MG63 (cell line): ENCODE measurements at regions not wholly inside any gene's neighbourhood (a gene's known extent, or its start where the extent isn't known, plus 50 kb on each side); places are given as distances from the start of the nearest gene placed in this dataset.

Experiments
- DNase-seq: peaks from one replicate; pipeline ENCODE4 v3.0.0-alpha.2; 2020
- H3K27me3 ChIP-seq: fragments of 250-450 bp; sonication (Bioruptor Pico); 2 replicates; pipeline ENCODE4 v1.5.1; 2020; ENCODE audit warnings: mild to moderate bottlenecking, moderate library complexity
- H3K36me3 ChIP-seq: fragments of 250-450 bp; sonication (Bioruptor Pico); 2 replicates; pipeline ENCODE4 v1.5.1; 2020; ENCODE audit warnings: mild to moderate bottlenecking, moderate library complexity
- H3K4me3 ChIP-seq: fragments of 250-450 bp; sonication (Bioruptor Pico); 2 replicates; pipeline ENCODE4 v1.5.1; 2020; ENCODE audit warnings: mild to moderate bottlenecking, moderate library complexity
- H3K9me3 ChIP-seq: fragments of 250-450 bp; sonication (Bioruptor Pico); 2 replicates; pipeline ENCODE4 v1.5.1; 2020; ENCODE audit warnings: mild to moderate bottlenecking, moderate library complexity

DNA sequence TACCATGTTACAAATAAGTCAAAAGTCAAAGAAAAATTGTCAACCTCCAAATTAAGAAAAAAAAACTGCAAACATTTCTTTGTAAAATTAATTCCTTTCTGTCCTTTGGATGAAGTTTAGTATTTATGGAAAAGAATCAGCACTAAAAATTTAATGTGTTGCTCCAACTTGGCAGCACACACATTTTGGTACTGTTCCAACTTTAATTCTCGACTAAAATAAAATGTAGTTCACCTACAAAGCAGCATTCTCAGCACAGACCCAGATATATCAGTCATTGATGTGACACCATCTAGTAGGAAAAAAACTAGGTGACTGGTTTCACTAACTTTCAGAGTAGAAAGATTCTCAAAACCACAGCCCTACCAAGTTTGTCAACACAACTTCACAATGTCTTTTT is 131.7 kb upstream of the ROBO2 start:
- no peaks in the 10 kb centered on the region for H3K36me3 ChIP-seq
- H3K4me3 ChIP-seq: no peak overlapping the region
- no peaks in the 10 kb centered on the region for H3K27me3 ChIP-seq
- H3K9me3 ChIP-seq: no peaks in the 10 kb centered on the region
- no peak for DNase-seq

- Histone ChIP-seq H3K27me3 (no peaks in the 10 kb centered on the region), H3K9me3 (no peaks in the 10 kb centered on the region), H3K36me3 (no peaks in the 10 kb centered on the region), H3K4me3 (no peak overlapping the region)
- DNase-seq: no peak
Observed at GRCh38 chr3:76912841-76913383, 127.0 kb upstream of the ROBO2 start.

GRCh38 chr3:76917436-76917835 is 122.5 kb upstream of the ROBO2 start:
- no peaks in the 10 kb centered on the region for H3K27me3 ChIP-seq
- H3K4me3 ChIP-seq: no peak overlapping the region
- no peak for DNase-seq
- H3K36me3 ChIP-seq: no peaks in the 10 kb centered on the region
- H3K9me3 ChIP-seq: no peaks in the 10 kb centered on the region

DNA sequence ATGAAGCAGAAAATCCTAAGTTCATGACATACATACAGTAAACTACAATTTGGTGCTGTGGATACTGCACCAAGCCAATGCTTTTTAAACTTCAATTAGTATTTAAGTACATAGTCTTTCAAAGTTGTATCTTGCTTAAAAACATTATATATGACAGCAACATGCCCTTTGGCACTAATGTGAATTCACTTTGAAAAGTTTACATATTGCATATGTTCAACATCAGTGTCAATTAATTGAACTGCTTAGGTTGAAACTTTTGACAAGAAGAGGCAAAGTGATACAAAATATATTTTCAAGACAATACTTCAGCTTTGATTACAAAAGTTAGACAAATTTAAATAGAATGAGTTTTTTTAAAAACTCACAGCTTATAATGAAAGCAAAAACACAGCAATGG is 119.4 kb upstream of the ROBO2 start:
- no peak overlapping the region for H3K4me3 ChIP-seq
- DNase-seq: no peak
- H3K9me3 ChIP-seq: no peaks in the 10 kb centered on the region
- H3K36me3 ChIP-seq: no peaks in the 10 kb centered on the region
- H3K27me3 ChIP-seq: no peaks in the 10 kb centered on the region

GRCh38 chr3:76923485-76923884 is 116.4 kb upstream of the ROBO2 start:
- DNase-seq: no peak
- H3K4me3 ChIP-seq: no peak overlapping the region
- no peaks in the 10 kb centered on the region for H3K36me3 ChIP-seq
- no peaks in the 10 kb centered on the region for H3K9me3 ChIP-seq
- H3K27me3 ChIP-seq: no peaks in the 10 kb centered on the region

GRCh38 chr3:76930712-76931111 is 109.2 kb upstream of the ROBO2 start:
- H3K4me3 ChIP-seq: no peak overlapping the region
- no peak for DNase-seq
- H3K36me3 ChIP-seq: no peaks in the 10 kb centered on the region
- H3K9me3 ChIP-seq: no peaks in the 10 kb centered on the region
- H3K27me3 ChIP-seq: no peaks in the 10 kb centered on the region

DNA sequence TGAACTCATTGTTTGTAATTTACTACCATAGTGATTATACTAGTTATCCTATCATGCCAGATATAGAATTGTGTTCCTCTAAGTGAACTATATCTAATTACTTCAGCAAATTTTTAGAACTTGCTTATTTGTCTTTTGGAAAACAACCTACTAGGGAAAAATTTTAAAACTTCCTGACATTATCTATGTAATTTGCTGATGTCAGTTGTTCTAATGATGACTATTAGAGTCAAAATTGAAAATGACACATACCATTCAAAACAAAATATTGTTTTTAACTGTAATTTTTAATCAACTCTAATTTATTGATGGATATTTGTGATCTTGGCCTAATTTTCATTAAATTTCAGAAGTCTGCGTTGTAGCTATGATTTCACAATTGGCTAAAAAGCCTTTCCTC is 106.7 kb upstream of the ROBO2 start:
- DNase-seq: no peak
- H3K27me3 ChIP-seq: no peaks in the 10 kb centered on the region

GRCh38 chr3:76938962-76939361 is 100.9 kb upstream of the ROBO2 start:
- H3K4me3 ChIP-seq: no peak overlapping the region
- no peaks in the 10 kb centered on the region for H3K27me3 ChIP-seq
- H3K9me3 ChIP-seq: no peaks in the 10 kb centered on the region
- H3K36me3 ChIP-seq: no peaks in the 10 kb centered on the region
- no peak for DNase-seq

More for the DNA sequence above, 106.7 kb upstream of the ROBO2 start:
- Histone ChIP-seq H3K36me3 (no peaks in the 10 kb centered on the region), H3K4me3 (no peak overlapping the region), H3K9me3 (no peaks in the 10 kb centered on the region)

DNA sequence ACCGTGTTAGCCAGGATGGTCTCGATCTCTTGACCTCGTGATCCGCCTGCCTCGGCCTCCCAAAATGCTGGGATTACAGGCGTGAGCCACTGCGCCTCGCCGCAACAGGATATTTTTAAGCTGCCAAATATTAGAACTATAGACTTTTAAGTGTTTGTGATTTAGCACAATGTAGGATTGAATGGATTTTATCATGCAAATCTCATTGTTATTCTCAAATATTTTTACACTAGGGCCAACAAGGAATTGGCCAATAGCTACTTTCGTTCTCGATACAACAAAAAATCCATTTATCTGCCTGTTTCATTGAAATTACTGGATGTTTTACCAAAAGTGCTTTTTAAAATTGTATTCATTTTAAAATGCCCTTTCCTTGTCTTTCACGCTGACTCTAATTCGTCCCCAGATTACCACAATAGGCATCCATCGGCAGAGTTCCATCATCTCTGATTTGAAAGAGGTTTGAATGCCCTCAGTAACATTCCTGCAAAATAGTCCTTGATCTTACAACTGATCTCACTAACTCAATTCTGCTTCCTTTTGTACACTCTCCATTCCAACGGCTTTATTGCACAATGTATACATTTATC is 99.6 kb upstream of the ROBO2 start:
- Histone ChIP-seq H3K4me3 (no peak overlapping the region), H3K9me3 (no peaks in the 10 kb centered on the region), H3K36me3 (no peaks in the 10 kb centered on the region), H3K27me3 (no peaks in the 10 kb centered on the region)
- DNase-seq: no peak

GRCh38 chr3:76941376-76941775 is 98.5 kb upstream of the ROBO2 start:
- no peak for DNase-seq
- H3K9me3 ChIP-seq: no peaks in the 10 kb centered on the region
- H3K36me3 ChIP-seq: no peaks in the 10 kb centered on the region
- H3K4me3 ChIP-seq: no peak overlapping the region
- no peaks in the 10 kb centered on the region for H3K27me3 ChIP-seq

GRCh38 chr3:76942101-76942500 is 97.8 kb upstream of the ROBO2 start:
- no peaks in the 10 kb centered on the region for H3K27me3 ChIP-seq
- no peak overlapping the region for H3K4me3 ChIP-seq
- H3K9me3 ChIP-seq: no peaks in the 10 kb centered on the region
- H3K36me3 ChIP-seq: no peaks in the 10 kb centered on the region
- no peak for DNase-seq

DNA sequence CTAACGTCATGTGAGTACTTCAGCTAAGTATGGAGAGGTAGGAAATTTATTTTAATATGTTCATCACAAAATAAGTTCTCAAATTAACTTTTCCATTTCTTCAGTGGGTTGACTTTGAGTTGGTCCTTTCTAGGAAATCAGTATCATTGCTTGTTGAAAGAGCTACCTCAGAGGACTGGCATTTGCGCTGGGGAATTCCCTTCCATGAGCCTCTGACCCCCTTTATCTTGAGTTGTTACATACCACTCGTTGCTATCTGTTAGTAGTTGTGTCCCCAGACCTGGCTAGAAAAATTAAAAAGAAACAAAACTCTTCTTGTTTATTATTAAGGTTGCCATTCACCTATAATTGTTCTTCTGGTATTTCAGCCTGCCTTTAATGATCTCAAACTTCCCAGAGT is 96.8 kb upstream of the ROBO2 start:
- Histone ChIP-seq H3K4me3 (no peak overlapping the region), H3K36me3 (no peaks in the 10 kb centered on the region)
- no peak for DNase-seq

DNA sequence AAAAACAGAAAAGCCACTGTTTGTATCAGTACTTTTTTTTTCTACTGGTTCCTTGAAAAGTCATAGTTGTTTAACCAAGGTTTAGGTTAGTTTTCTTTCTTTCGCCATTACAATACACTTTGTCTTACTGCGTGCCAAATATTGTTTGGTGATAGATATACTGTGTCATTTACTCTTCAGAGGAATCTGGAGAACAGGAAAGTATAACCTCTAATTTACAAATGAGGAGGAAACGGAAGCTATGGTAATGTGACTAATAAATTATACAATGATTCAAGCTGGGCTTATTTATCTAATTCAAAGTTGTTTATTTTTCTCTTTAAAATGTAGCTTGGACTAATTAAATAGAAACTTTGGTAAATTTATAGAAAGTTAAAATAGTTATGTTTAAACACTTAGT is 96.2 kb upstream of the ROBO2 start:
- H3K27me3 ChIP-seq: no peaks in the 10 kb centered on the region
- no peaks in the 10 kb centered on the region for H3K9me3 ChIP-seq
- DNase-seq: no peak
- H3K36me3 ChIP-seq: no peaks in the 10 kb centered on the region
- no peak overlapping the region for H3K4me3 ChIP-seq

More for the DNA sequence above, 96.8 kb upstream of the ROBO2 start:
- H3K27me3 ChIP-seq: no peaks in the 10 kb centered on the region
- H3K9me3 ChIP-seq: no peaks in the 10 kb centered on the region

GRCh38 chr3:76949033-76949432 is 90.9 kb upstream of the ROBO2 start:
- no peak overlapping the region for H3K4me3 ChIP-seq
- H3K27me3 ChIP-seq: no peaks in the 10 kb centered on the region
- no peak for DNase-seq
- no peaks in the 10 kb centered on the region for H3K9me3 ChIP-seq
- H3K36me3 ChIP-seq: no peaks in the 10 kb centered on the region

GRCh38 chr3:76949462-76949861 is 90.4 kb upstream of the ROBO2 start:
- Histone ChIP-seq H3K4me3 (no peak overlapping the region), H3K9me3 (no peaks in the 10 kb centered on the region), H3K27me3 (no peaks in the 10 kb centered on the region), H3K36me3 (no peaks in the 10 kb centered on the region)
- DNase-seq: no peak

DNA sequence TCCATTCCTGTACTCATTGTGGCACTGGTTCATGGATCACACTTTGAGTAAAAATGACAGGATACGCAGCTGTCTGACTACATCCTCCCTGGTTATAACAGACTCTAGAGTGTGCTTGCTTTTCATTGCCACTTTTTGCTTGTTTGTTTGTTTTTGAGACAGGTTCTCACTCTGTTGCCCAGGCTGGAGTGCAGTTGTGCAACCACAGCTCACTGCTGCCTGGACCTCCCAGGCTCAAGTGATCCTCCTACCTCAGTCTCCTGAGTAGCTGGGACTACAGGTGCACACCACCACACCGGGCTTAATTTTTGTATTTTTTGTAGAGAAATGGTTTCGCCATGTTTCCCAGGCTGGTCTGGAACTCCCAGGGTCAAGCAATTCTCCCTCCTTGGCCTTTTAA is 89.3 kb upstream of the ROBO2 start:
- no peak for DNase-seq
- H3K36me3 ChIP-seq: no peaks in the 10 kb centered on the region
- no peak overlapping the region for H3K4me3 ChIP-seq
- no peaks in the 10 kb centered on the region for H3K9me3 ChIP-seq
- H3K27me3 ChIP-seq: no peaks in the 10 kb centered on the region

DNA sequence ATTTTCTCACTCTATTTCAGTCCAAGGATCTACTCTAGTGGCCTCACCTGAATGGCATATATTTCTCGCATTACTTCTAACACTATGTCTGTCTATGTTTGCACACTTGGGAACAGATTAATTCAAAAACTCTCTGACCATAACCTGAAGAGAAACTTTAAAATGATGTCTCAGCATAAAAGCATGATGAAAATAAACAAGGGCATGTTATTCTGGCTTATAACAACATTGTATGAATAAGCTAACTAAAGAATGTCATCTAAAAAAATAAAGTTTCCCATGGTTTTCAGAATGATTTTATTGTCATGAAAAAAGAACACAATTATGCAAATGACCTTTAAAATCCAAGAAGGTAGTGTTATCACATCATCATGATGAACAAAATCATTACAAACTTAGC is 85.5 kb upstream of the ROBO2 start:
- no peaks in the 10 kb centered on the region for H3K9me3 ChIP-seq
- DNase-seq: no peak
- no peaks in the 10 kb centered on the region for H3K36me3 ChIP-seq
- H3K27me3 ChIP-seq: no peaks in the 10 kb centered on the region
- no peak overlapping the region for H3K4me3 ChIP-seq

DNA sequence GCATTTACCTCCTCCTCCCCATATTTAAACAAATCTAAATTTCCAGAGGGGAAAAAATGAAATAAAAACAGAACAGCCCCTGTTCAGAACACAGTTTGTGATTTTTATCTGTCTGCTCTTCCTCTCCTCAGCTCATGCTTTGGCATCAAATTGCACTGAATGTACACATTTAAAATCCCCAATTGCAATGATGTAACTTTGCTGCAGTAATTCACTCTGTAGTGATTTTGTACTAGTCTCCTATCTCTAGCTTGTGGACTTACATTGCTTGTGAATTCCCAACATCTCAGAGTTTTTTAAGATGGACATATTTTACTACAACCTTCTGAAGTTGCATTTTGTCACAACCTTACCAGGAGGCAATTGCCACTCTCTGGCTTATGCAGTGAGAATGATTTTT is 81.6 kb upstream of the ROBO2 start:
- Histone ChIP-seq H3K9me3 (no peaks in the 10 kb centered on the region), H3K4me3 (no peak overlapping the region)

GRCh38 chr3:76958861-76959260 is 81.0 kb upstream of the ROBO2 start:
- H3K9me3 ChIP-seq: no peaks in the 10 kb centered on the region
- H3K27me3 ChIP-seq: no peaks in the 10 kb centered on the region
- H3K4me3 ChIP-seq: no peak overlapping the region
- no peaks in the 10 kb centered on the region for H3K36me3 ChIP-seq
- DNase-seq: no peak

More for the DNA sequence above, 81.6 kb upstream of the ROBO2 start:
- Histone ChIP-seq H3K36me3 (no peaks in the 10 kb centered on the region), H3K27me3 (no peaks in the 10 kb centered on the region)
- no peak for DNase-seq
